ENCODE measurements at regions not wholly inside any gene's neighbourhood (a gene's known extent, or its start where the extent isn't known, plus 50 kb on each side); places are given as distances from the start of the nearest gene placed in this dataset.
"Not testable (repeated sequence)": the region's sequence is repeated elsewhere in the genome, so short reads cannot be mapped to it uniquely, and the experiment has no call there.

DNA sequence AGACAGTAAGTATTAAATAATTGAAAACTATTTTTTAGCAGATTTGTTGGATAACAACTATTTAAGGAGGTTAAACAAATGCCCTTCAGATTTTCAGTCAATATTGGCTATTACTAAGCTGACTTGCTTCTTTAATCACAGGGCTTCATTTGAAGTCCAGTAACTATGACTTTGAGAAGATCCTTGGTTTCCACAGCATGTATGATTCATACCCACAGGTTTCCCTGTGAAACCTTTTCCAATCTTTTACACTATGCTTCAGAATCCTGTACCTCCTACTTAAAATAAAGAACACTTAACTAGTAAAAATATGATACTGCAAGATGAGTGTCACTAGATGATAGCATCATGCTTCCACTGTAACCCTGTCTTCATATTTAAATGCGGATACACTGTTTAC, 211.9 kb downstream of the SPATA31A1 start:
- not testable (repeated sequence) for DNase-seq (ENCODE audit: low spot score)

DNA sequence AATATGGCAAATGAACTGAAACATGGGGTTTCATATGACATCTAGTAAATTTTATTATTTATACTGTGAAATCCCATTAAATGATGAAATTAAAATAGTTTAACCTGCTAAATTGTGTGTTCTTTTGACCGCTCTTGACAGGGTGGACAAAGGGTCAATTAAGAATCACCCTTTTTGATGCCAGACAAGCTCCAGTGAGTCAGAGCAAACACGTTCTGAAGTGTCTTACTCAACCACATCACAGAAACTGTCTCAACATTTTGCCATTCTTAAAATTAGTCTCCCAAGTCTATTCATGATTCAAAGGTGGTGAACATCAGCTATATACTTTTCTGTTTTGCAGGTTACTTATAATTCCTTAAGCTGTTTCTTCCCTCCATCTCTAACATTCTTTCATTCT, 213.4 kb downstream of the SPATA31A1 start:
- not testable (repeated sequence) for DNase-seq (ENCODE audit: low spot score)

DNA sequence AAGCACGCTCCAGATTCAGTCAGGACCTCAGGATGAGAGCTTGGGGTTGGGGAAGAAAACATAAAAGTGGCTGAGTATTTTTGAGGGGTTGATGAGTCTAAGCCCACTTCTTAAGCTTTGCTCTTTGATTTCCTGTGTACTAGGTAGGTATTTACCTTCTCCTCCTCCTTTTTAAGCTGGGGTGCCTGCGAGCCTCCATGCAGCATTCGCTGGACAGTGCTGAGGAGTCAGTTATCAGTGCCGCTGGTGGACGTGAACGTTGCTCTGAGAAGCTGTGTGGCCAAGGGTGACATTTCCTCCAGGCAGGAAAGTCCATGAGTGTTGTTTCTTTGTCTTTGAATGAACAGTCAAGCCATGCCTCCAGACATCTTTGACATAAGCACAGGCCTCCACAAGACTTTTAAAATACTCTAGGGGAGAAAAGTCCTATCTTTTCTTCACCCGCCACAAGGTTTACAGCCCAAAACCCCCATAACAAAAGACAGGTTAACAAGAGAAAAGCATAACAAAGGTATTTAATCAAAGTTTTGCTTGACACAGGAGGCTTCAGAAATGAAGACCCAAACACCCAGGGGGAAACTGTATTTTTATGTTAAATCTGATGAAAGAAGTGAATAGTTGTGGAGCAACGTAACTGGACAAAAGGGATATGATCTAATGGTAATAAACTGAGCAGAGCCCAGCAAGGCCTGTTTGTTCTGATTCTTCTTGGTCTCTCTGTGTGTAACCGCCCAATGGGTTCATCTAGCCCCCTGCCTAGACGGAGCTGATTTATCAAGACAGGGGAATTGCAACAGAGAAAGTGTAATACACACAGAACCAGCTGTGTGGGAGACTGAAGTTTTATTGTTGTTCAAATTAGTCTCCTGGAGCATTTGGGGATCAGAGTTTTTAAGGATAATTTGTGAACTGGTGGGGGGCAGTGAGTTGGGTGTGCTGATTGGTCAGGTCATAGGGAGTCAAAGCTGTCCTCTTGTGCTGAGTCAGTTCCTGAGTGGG, 217.9 kb downstream of the SPATA31A1 start:
- not testable (repeated sequence) for DNase-seq (ENCODE audit: low spot score)

DNA sequence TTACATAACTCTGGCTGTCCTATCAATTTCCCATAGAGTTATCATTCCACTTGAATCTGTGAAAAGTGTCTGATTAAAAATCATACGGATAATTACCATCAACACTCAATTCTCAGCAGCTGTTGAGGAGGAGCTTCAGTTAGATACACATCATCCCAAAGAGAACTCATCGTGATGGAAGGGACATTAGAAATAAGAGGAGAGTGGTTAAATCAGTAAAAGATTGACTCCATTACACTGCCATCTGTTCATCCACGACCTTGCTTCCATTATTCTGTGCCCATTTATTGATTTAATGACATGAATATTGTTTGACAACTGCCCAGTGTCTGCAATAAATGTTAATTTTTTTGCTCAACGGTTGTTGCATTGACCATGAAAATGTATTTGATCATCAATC, 223.5 kb downstream of the SPATA31A1 start:
- not testable (repeated sequence) for DNase-seq (ENCODE audit: low spot score)

DNA sequence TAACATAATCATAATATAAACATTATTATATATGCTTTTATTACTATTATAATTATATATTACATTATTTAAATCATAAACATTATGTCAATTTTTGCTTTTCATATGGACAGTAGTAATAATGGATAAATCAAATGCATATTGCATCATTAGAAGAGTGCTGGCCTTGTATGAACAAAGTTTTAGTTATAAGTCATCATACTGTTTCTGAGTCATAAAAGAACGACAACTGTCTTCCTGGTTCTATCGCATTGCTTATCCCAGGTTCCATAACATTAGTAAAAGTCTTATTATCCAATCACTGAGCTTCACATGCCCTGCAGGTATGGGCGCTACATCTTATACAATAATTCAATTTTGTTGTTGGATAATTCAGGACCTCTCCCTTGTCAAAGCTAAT, 225.8 kb downstream of the SPATA31A1 start:
- DNase-seq (ENCODE audit: low spot score), result not testable (repeated sequence)

DNA sequence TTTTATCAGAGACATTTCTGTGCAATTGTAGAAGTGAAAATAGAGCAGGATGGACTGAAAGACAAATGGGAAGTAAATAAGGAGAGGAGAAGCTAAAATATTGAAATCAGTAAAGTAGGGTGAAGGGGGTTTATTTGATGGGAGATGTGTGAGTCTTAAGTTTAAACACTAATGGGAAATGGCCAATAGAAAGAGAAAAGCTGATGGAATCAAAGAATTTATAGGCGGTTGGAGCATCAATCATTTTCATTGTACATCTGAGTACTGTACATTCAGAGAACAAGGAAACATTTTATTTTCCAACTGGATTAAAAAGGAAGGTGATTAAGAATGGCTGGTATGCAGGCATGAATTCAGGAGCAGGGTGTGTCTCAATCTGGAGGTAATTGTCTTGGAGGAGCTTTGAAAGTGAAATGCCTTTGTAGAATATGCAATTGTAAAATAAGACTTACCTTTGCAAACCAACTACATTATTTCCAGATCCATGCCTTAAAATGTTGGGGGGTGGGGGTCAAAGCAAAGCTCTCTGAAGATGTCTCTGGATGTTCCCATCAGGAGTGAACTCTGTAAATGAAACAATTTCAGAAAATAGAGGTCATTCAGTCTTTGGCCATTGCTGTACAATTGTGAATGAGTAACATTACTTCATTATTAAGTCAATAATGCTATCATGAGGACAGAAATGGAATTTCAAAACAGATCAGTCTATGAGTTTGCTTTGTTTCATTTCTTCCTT, 227.4 kb downstream of the SPATA31A1 start:
- DNase-seq (ENCODE audit: low spot score), result peak; percentile 33

DNA sequence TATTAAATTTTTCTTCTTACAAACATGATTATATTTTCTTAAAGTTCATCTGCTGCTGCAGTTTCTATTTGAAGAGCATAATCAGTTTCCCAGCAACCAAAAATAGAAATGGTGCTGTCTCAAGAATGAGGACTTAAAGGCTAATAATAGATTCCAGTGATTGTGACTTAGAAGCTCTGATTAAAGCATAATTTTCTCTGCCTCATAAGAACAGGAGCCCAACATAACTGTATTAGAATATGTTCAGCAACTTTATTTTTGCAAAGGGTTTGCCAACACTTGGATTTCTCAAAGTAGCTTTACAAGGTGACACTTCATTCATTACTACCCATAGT, 227.9 kb downstream of the SPATA31A1 start:
- DNase-seq (ENCODE audit: low spot score), result not testable (repeated sequence)

DNA sequence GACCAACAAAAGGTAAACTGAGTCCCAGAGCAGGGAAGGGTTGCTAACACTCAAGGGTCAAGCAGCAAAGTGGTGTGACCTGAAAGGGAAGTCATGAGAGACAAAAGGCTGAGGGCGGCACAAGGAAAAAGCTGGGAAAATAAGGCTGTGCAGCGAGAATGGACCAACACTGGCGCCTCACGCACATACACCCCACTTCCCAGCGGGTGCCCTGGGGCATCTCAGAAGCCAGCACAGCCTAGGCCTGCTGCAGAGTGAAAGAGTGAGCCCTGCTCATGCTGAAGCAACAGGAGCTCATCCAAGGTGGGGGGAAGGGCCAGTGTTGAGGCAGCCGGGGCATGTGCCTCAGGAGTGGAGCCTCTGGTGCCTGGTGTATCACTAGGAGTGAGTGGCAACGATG, 229.8 kb downstream of the SPATA31A1 start:
- not testable (repeated sequence) for DNase-seq (ENCODE audit: low spot score)

DNA sequence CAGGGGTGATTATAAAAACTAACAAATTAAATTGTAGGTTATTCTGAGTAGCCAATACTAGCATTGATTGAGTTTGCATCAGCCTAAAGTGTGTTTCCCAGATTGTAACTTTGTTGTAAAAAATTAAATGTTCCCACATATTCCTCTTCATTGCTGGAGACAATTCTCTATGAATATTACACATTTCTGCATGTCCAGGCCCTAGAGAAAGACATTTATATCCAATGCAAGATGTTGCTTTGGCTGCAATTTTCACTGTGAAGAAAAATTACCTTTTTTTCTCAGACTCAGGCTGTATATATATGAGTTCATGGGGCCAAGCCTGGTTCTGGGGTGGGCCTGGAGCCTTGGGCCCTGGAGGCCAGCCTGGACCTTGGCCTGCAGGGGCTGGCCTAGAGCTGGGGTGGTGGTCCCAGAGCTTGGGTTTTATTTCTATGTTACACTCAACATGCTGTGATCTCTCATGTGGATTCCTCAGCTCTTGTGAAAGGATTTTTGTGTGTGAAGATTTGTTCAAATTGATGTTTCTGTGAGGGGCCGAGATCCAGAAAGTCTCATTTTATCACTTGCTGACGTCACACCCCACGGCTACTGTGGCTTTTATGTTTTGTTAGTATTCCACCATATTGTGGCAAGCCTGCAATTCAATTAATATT, 232.5 kb downstream of the SPATA31A1 start:
- no peak for DNase-seq (ENCODE audit: low spot score)

DNA sequence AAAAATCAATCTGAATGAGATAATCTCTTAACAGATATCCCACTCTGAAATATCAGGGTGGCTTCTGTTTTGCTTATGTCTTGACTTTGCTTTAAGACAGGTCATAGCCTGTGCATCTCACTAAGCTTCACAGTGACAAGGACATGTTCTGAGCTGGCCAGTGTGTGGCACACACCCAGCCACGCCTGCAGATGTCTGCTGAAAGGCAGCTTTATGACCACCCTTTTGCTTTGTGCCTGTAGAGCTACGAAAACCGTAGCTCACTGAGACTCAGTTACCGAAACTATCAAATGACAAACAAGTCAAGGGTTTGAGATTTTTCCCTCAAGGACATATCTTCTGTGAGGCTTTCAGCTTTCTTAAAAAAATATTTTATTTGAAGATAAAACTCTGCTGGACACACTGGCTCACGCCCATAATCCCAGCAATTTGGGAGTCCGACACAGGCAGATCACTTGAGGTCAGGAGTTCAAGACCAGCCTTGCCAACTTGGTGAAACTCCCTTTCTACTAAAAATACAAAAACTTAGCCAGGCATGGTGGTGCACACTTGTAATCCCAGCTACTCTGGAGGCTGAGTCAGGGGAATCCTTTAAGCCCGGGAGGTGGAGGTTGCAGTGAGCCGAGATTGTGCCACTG, 233.2 kb downstream of the SPATA31A1 start:
- no peak for DNase-seq (ENCODE audit: low spot score)

DNA sequence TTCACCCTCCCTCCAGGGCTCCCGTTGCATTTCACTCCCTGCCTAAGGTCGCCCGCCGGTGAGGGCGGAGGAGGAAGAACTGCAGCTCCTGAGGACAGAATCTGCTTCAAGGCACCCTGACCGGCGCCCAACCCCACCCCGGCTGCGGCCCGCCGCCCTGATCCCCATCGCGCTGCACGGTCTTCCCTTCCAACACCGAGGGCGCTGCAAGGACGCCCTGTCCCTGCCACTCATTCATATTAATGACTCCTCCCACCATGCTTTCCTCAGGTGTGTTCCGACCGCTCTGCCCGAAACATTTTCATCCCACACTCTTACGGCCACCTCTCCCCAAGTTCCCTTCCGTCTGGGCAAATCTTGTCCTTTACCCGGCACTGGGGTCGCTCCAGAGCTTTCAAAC, 248.6 kb downstream of the SPATA31A1 start:
- DNase-seq (ENCODE audit: low spot score), result not testable (repeated sequence)

DNA sequence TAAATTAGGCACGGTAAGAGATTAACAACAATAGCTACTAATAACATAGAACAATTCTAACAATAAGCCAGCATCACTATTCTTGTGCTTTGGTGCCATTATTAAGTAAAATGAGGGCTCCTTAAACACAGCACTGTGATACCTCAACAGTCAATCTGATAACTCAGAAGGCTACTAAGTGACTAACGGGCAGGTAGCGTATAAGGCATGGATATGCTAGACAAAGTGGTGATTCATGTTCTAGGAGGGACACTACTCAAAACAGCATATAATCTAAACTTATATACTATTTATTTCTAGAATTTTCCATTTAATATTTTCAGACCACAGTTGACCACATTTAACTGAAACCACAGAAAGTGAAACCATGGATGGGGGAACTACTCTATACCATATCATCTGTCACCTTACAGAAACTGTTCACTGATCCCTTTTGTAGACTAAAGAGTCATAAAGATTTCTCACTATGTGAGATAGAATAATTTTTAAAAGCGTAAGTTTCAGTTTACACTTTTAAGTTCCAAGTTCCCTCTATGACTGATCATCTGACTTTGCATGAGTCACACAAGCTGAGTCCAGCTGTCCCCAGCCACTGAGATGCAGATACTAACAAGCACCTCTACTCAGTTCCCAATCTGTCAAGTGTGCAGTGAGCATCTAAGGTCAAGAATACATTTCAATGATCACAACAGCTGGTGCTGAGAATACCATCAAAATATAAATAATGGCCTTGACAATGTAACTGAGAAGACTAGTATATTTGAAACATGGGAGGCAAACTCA, 256.2 kb downstream of the SPATA31A1 start:
- not testable (repeated sequence) for DNase-seq (ENCODE audit: low spot score)

DNA sequence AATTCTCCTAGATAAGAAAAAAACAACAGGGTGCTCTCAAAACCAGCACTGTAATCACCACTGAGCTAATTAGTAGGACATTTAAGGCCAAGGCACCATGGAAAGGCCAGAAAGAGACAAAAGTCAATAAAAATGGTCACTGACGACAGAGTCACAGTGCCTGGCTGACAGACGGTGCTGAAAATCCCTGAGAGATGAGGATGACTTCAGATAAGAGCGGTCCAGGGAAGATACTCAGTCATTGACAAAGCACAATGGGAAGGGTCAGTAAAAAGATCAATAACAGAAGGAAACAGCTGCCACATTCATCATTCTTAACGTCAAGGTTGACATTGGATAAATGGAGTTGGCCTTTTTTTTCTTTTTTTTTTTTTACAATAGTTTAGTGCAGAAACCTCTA, 261.0 kb downstream of the SPATA31A1 start:
- DNase-seq (ENCODE audit: low spot score), result not testable (repeated sequence)

DNA sequence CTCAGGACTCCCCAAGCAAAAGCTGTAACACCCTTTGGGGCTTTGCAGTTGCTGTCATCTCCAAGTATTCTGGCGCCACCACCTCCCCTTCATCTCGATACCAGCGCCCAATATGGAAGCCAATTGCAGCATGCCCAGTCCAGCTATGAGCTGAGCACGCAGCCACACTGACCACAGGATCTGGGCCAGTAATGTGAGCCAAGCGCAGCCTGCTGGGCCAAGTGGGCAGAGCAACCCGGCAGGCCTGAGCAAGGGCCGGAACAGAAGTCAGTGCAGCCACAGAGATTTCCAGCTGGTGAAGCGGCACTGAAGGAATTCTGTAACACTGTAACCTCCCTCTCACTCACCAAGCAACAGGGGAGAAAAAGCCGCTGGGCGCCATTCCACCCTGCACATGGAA, 268.6 kb downstream of the SPATA31A1 start:
- not testable (repeated sequence) for DNase-seq (ENCODE audit: low spot score)

DNA sequence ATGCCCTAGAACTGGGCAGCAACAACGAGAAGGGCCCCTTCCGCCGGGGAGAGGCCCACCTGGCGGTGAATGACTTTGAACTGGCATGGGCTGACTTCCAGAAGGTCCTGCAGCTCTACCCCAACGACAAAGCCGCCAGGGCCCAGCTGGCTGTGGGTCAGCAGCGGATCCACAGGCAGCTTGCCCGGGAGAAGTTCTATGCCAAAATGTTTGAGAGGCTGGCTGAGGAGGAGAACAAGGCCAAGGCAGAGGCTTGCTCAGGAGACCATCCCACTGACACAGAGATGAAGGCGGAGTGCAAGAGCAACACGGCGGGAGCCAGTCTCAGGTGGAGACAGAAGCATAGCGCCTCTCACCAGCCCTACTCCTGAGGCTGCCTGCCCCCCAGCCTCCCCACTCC, 276.6 kb downstream of the SPATA31A1 start:
- not testable (repeated sequence) for DNase-seq (ENCODE audit: low spot score)

DNA sequence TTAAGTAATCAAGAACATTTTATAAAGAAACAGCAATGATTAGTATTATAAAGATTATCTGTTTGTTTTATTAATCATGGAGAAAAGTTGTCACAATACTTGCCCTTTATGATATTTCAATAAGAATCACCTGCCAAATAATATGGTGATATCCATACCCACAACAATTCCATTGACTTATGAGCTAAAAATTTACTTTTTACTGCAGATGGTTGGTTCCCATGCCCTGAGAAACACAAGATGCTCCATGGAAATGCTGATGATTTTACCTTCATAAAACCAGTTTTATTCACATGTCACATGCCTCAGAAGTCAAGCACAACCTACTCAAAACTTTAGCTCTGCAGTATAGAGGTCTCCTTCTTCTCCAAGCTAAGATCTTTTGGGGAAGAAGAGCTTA, 293.6 kb downstream of the SPATA31A1 start:
- not testable (repeated sequence) for DNase-seq (ENCODE audit: low spot score)

DNA sequence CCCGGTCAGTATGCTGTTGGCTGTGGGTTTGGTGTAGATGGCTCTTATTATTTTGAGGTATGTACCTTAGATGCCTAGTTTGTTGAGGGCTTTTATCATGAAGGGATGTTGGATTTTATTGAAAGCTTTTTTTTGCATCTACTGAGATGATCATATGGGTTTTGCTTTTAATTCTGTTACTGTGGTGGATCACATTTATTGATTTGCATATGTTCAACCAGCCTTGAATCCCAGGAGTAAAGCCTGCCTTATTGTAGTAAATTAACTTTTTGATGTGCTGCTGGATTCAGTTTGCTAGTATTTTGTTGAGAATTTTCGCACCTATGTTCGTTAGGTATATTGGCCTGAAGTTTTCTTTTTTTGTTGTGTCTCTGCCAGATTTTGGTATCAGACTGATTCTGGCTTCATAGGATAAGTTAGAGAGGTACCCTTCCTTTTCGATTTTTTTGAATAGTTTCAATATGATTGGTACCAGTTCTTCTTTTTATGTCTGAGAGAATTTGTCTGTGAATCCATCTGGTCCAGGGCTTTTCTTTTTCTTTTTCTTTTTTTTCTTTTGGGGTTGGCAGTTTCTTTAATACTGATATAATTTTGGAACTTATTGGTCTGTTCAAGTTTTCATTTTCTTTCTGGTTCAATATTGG, 301.6 kb downstream of the SPATA31A1 start:
- not testable (repeated sequence) for DNase-seq (ENCODE audit: low spot score)

DNA sequence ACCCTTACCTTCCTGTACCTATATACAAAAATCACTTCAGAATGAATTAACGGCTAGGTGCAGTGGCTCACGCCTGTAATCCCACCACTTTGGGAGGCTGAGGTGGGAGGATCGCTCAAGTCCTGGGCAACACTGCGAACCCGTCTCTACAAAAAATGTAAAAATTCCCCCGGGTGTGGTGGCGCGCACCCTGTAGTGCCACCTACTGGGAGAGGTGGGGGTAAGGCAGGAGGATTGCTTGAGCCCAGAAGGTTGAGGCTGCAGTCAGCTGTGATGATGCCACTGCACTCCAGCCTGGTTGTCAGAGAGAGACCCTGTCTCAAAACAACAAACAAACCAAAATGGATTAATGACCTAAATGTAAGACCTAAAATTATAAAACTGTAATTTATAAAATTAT, 307.6 kb downstream of the SPATA31A1 start:
- DNase-seq (ENCODE audit: low spot score), result not testable (repeated sequence)

DNA sequence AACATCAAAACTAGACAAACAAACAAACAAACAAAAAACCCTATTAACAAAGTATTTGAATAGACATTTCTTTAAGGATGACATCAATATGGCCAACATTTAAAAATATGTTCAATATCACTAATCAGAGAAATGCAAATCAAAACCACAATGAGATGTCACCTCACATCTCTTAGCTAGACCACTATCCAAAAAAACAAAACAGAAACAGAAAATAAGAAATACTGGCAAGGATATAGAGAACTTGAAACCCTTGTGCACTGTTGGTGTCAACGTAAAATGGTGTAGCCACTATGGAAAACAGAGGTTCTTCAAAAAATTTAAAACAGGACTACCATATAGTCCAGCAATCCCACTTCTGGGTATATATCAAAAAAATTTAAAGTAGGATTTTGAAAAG, 308.2 kb downstream of the SPATA31A1 start:
- not testable (repeated sequence) for DNase-seq (ENCODE audit: low spot score)

DNA sequence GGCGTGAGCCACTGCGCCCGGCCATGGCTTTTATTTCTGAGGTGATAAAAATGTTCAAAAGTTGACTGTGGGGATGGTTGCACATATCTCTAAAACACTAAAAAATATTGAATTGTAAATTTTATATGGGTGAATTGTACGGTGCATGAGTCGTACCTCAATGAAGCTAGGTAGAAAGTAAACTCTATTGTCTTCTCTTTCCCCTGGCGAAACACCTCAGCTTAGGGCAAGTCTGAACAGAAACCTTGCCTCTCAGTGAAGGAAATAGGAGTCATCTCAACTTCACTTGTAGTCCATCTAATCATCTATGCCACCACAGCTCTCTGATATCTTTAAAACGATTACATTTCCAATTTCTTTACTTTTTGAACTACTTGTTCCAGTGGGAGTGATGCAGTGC, 309.6 kb downstream of the SPATA31A1 start:
- DNase-seq (ENCODE audit: low spot score), result not testable (repeated sequence)
